ENCODE measurements at regions not wholly inside any gene's neighbourhood (a gene's known extent, or its start where the extent isn't known, plus 50 kb on each side); places are given as distances from the start of the nearest gene placed in this dataset.
"Not testable (repeated sequence)": the region's sequence is repeated elsewhere in the genome, so short reads cannot be mapped to it uniquely, and the experiment has no call there.

- DNase-seq, result no peak
These were observed 70.8 kb upstream of the HMGXB4 start for GRCh38 chr22:35186492-35186891.

GRCh38 chr22:35188930-35189329, 68.4 kb upstream of the HMGXB4 start:
- DNase-seq, result not testable (repeated sequence)

- DNase-seq, result no peak
These were observed 67.7 kb upstream of the HMGXB4 start for GRCh38 chr22:35189559-35189958.

- no peak for DNase-seq
These were observed 65.9 kb upstream of the HMGXB4 start for GRCh38 chr22:35191412-35191811.

GRCh38 chr22:35192129-35192918, 65.0 kb upstream of the HMGXB4 start:
- no peak for DNase-seq

- DNase-seq, result no peak
These were observed 62.1 kb upstream of the HMGXB4 start for GRCh38 chr22:35195226-35195625.

GRCh38 chr22:35195821-35196220, 61.5 kb upstream of the HMGXB4 start:
- DNase-seq, result no peak

GRCh38 chr22:35197071-35197470, 60.2 kb upstream of the HMGXB4 start:
- DNase-seq, result no peak

- no peak for DNase-seq
These were observed 59.4 kb upstream of the HMGXB4 start for GRCh38 chr22:35197886-35198285.

GRCh38 chr22:35198738-35199137, 58.6 kb upstream of the HMGXB4 start:
- no peak for DNase-seq

GRCh38 chr22:35202376-35202775, 54.9 kb upstream of the HMGXB4 start:
- DNase-seq, result no peak

- no peak for DNase-seq
These were observed 53.7 kb upstream of the HMGXB4 start for GRCh38 chr22:35203583-35203982.

GRCh38 chr22:35204807-35205775, 52.2 kb upstream of the HMGXB4 start:
- DNase-seq, result no peak

- peak; percentile 10 for DNase-seq
These were observed 51.3 kb upstream of the HMGXB4 start for GRCh38 chr22:35205961-35206360.

GRCh38 chr22:35206889-35207288, 50.4 kb upstream of the HMGXB4 start:
- DNase-seq, result no peak

All from fibroblast of skin of abdomen (primary cell).